ENCODE measurements at regions not wholly inside any gene's neighbourhood (a gene's known extent, or its start where the extent isn't known, plus 50 kb on each side); places are given as distances from the start of the nearest gene placed in this dataset.

- TF ChIP-seq CTCF (IDR thresholded peaks at IDR 0.05) = no peak
- no peak for TF ChIP-seq POLR2A (IDR thresholded peaks at IDR 0.05)
- no peak for TF ChIP-seq EP300 (IDR thresholded peaks at IDR 0.05; ENCODE audit: low read depth)
Measured at GRCh38 chr7:11294965-11295364, 321.3 kb downstream of the PHF14 start.
